A673 (cell line): ENCODE measurements at regions not wholly inside any gene's neighbourhood (a gene's known extent, or its start where the extent isn't known, plus 50 kb on each side); places are given as distances from the start of the nearest gene placed in this dataset.

Source experiments
- BruUV-seq: library from RNA; stranded (reverse); fragments of 400-500 nt; replicated peaks from 2 replicates; lab custom pipeline; 2021; lab: Mats Ljungman, UMichigan
- CTCF ChIA-PET: fragments of 300-600 bp; sonication (Branson Sonifier 250); formaldehyde crosslinking; loops from one replicate; lab custom pipeline; 2022; ENCODE audit warnings: antibody characterized with exemption; lab: Charles Lee
- POLR2A ChIA-PET: fragments of 300-600 bp; sonication (Branson Sonifier 250); formaldehyde crosslinking; loops from one replicate; lab custom pipeline; 2022; ENCODE audit warnings: antibody characterized with exemption; ENCODE audit not compliant: low non-redundant PET; lab: Charles Lee
- DNase-seq: peaks from one replicate; pipeline ENCODE4 v3.0.0-alpha.2; 2015; ENCODE audit warnings: low spot score
- H3K27ac ChIP-seq: fragments of 200-600 bp; sonication (generic); 2 replicates; pipeline ENCODE4 v1.5.1; 2016; ENCODE audit warnings: mixed run types, low read depth, mild to moderate bottlenecking, mixed read lengths, antibody characterized with exemption, low read length; ENCODE audit not compliant: poor library complexity, severe bottlenecking
- H3K27me3 ChIP-seq: fragments of 200-600 bp; sonication (generic); replicated peaks from 2 replicates; pipeline ENCODE4 v1.6.1; 2017; ENCODE audit warnings: mixed run types, low read depth, mild to moderate bottlenecking, mixed read lengths, antibody characterized with exemption, low read length; ENCODE audit not compliant: insufficient read depth, poor library complexity
- H3K36me3 ChIP-seq: fragments of 200-600 bp; sonication (generic); 2 replicates; pipeline ENCODE4 v1.6.1; 2016; ENCODE audit warnings: mixed run types, mild to moderate bottlenecking, mixed read lengths, antibody characterized with exemption, low read length; ENCODE audit not compliant: insufficient read depth, poor library complexity, severe bottlenecking
- H3K4me1 ChIP-seq: fragments of 200-600 bp; sonication (generic); 2 replicates; pipeline ENCODE4 v1.6.1; 2017; ENCODE audit warnings: mixed run types, mild to moderate bottlenecking, mixed read lengths, antibody characterized with exemption, low read length; ENCODE audit not compliant: insufficient read depth, poor library complexity, severe bottlenecking
- H3K4me3 ChIP-seq: fragments of 200-600 bp; sonication (generic); 2 replicates; pipeline ENCODE4 v1.5.1; 2016; ENCODE audit warnings: low read depth, mixed run types, mild to moderate bottlenecking, mixed read lengths, low read length; ENCODE audit not compliant: poor library complexity, severe bottlenecking
- H3K9me3 ChIP-seq: fragments of 200-600 bp; sonication (generic); 2 replicates; pipeline ENCODE4 v1.6.1; 2016; ENCODE audit warnings: mixed run types, low read depth, mild to moderate bottlenecking, mixed read lengths, antibody characterized with exemption, low read length; ENCODE audit not compliant: poor library complexity, severe bottlenecking
- CTCF ChIP-seq: fragments of 300-800, 200-600 bp; sonication (generic); conservative IDR thresholded peaks from 2 replicates; pipeline ENCODE4 v1.5.1; 2017; ENCODE audit warnings: low read depth, mild to moderate bottlenecking, antibody characterized with exemption, low read length, moderate library complexity, mixed read lengths
- EZH2 ChIP-seq: fragments of 200-600 bp; sonication (generic); IDR thresholded peaks from 2 replicates; pipeline ENCODE4 v1.6.1; 2017; ENCODE audit warnings: borderline replicate concordance, low read depth, mild to moderate bottlenecking, mixed read lengths, antibody characterized with exemption, low read length; ENCODE audit not compliant: poor library complexity, severe bottlenecking
- intact Hi-C: fragments of 100-400 bp; cut with micrococcal nuclease; formaldehyde crosslinking; loops from one replicate; pipeline ENCODE4 v1.10.0; 2022; ENCODE audit not compliant: unreplicated experiment

- Histone ChIP-seq H3K27me3 (no peaks in the 10 kb centered on the region), H3K4me3 (no peak overlapping the region), H3K36me3 (no peaks in the 10 kb centered on the region), H3K9me3 (no peaks in the 10 kb centered on the region), H3K27ac (no peak overlapping the region), H3K4me1 (no peaks in the 10 kb centered on the region)
- TF ChIP-seq EZH2 (no peak), CTCF (no peak)
- ChIA-PET POLR2A (no interaction called here), CTCF (no interaction called here)
- DNase-seq: no peak
- BruUV-seq: no TSS peak
- intact Hi-C loops: no loop called here
These were observed 698.7 kb upstream of the TBX3 start for GRCh38 chr12:115382681-115383080.

GRCh38 chr12:115380546-115381120 is 696.7 kb upstream of the TBX3 start:
- Histone ChIP-seq H3K27me3 (no peaks in the 10 kb centered on the region), H3K9me3 (no peaks in the 10 kb centered on the region), H3K36me3 (no peaks in the 10 kb centered on the region), H3K4me3 (no peak overlapping the region), H3K4me1 (no peaks in the 10 kb centered on the region), H3K27ac (no peak overlapping the region)
- DNase-seq: no peak
- BruUV-seq: no TSS peak
- CTCF ChIA-PET: no interaction called here
- no peak for TF ChIP-seq EZH2
- no peak for TF ChIP-seq CTCF
- intact Hi-C loops: no loop called here
- POLR2A ChIA-PET: no interaction called here

GRCh38 chr12:115378291-115378690 is 694.3 kb upstream of the TBX3 start:
- TF ChIP-seq CTCF: no peak
- intact Hi-C loops: no loop called here
- POLR2A ChIA-PET: no interaction called here
- CTCF ChIA-PET: no interaction called here
- H3K36me3 ChIP-seq: no peaks in the 10 kb centered on the region
- H3K4me3 ChIP-seq: no peak overlapping the region
- no peaks in the 10 kb centered on the region for H3K27me3 ChIP-seq
- H3K4me1 ChIP-seq: no peaks in the 10 kb centered on the region
- H3K27ac ChIP-seq: no peak overlapping the region
- no TSS peak for BruUV-seq
- no peak for DNase-seq
- peaks cover 5% of the 10 kb centered on the region for H3K9me3 ChIP-seq
